DND-41 (cell line): ENCODE measurements at regions not wholly inside any gene's neighbourhood (a gene's known extent, or its start where the extent isn't known, plus 50 kb on each side); places are given as distances from the start of the nearest gene placed in this dataset.
"Not testable (repeated sequence)": the region's sequence is repeated elsewhere in the genome, so short reads cannot be mapped to it uniquely, and the experiment has no call there.

Source experiments
- EZH2 ChIP-seq: IDR thresholded peaks from 3 replicates; pipeline ENCODE4 v1.6.1; 2012; ENCODE audit warnings: borderline replicate concordance, low read depth, mild to moderate bottlenecking, moderate library complexity, low read length, inconsistent platforms; ENCODE audit not compliant: severe bottlenecking
- TF ChIP-seq, protein P1 (sequence below): IDR thresholded peaks from 2 replicates; pipeline ENCODE4 v1.5.1; 2012; ENCODE audit warnings: borderline replicate concordance, low read length, moderate library complexity, mild to moderate bottlenecking; ENCODE audit not compliant: poor library complexity, severe bottlenecking; ENCODE audit errors: extremely low read depth

DNA sequence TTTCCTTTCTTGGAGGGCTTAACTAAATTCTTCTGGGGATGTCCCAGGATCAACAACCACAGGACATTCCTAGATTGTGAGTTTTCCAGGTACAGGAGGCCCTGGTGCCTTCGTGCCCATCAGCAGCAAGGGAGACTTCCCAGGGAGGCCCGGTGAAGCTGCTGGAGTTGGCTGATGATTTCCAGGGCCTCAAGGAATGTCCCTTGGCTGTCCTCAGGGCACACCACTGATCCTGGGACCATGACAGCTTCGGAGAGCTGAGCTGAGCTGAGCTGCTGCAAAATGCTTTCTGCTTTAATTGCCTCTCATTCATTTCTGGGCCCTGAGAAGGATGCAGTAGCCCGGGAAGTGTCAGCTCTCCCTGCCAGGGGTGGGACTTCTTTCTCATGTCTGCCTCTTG lies 79.4 kb upstream of the ALDH3B2 start:
- TF ChIP-seq EZH2, result not testable (repeated sequence)
- TF ChIP-seq, protein P1, sequence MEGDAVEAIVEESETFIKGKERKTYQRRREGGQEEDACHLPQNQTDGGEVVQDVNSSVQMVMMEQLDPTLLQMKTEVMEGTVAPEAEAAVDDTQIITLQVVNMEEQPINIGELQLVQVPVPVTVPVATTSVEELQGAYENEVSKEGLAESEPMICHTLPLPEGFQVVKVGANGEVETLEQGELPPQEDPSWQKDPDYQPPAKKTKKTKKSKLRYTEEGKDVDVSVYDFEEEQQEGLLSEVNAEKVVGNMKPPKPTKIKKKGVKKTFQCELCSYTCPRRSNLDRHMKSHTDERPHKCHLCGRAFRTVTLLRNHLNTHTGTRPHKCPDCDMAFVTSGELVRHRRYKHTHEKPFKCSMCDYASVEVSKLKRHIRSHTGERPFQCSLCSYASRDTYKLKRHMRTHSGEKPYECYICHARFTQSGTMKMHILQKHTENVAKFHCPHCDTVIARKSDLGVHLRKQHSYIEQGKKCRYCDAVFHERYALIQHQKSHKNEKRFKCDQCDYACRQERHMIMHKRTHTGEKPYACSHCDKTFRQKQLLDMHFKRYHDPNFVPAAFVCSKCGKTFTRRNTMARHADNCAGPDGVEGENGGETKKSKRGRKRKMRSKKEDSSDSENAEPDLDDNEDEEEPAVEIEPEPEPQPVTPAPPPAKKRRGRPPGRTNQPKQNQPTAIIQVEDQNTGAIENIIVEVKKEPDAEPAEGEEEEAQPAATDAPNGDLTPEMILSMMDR, result not testable (repeated sequence)
